ENCODE measurements at regions not wholly inside any gene's neighbourhood (a gene's known extent, or its start where the extent isn't known, plus 50 kb on each side); places are given as distances from the start of the nearest gene placed in this dataset.
"Not testable (repeated sequence)": the region's sequence is repeated elsewhere in the genome, so short reads cannot be mapped to it uniquely, and the experiment has no call there.

- Histone ChIP-seq H3K4me3 (ENCODE audit: low read depth in 1 of 2, low read length in 2 of 2) (no peak overlapping the region), H3K27ac (ENCODE audit: low read length) (no peak overlapping the region), H3K36me3 (ENCODE audit: control insufficient read depth in 1 of 2, insufficient read depth in 2 of 2, low read length in 2 of 2) (no peaks in the 10 kb centered on the region), H3K9me3 (ENCODE audit: control insufficient read depth in 1 of 2, low read length in 2 of 2) (no peaks in the 10 kb centered on the region), H3K4me1 (ENCODE audit: control insufficient read depth in 1 of 2, insufficient read depth in 2 of 2, low read length in 2 of 2) (no peaks in the 10 kb centered on the region), H3K27me3 (ENCODE audit: low read depth, low read length) (no peaks in the 10 kb centered on the region)
These were observed 374.2 kb downstream of the SUCLG1 start for GRCh38 chr2:84084856-84085255.

- Histone ChIP-seq H3K9me3 (ENCODE audit: control insufficient read depth in 1 of 2, low read length in 2 of 2) (no peaks in the 10 kb centered on the region), H3K4me1 (ENCODE audit: control insufficient read depth in 1 of 2, insufficient read depth in 2 of 2, low read length in 2 of 2) (no peaks in the 10 kb centered on the region), H3K27me3 (ENCODE audit: low read depth, low read length) (no peaks in the 10 kb centered on the region), H3K27ac (ENCODE audit: low read length) (no peak overlapping the region), H3K36me3 (ENCODE audit: control insufficient read depth in 1 of 2, insufficient read depth in 2 of 2, low read length in 2 of 2) (no peaks in the 10 kb centered on the region), H3K4me3 (ENCODE audit: low read depth in 1 of 2, low read length in 2 of 2) (no peak overlapping the region)
These were observed 375.1 kb downstream of the SUCLG1 start for GRCh38 chr2:84083984-84084383.

GRCh38 chr2:84078471-84078870 lies 380.6 kb downstream of the SUCLG1 start:
- no peaks in the 10 kb centered on the region for H3K27me3 ChIP-seq (ENCODE audit: low read depth, low read length)
- no peak overlapping the region for H3K27ac ChIP-seq (ENCODE audit: low read length)
- no peak overlapping the region for H3K4me3 ChIP-seq (ENCODE audit: low read depth in 1 of 2, low read length in 2 of 2)
- H3K36me3 ChIP-seq (ENCODE audit: control insufficient read depth in 1 of 2, insufficient read depth in 2 of 2, low read length in 2 of 2), result no peaks in the 10 kb centered on the region
- H3K4me1 ChIP-seq (ENCODE audit: control insufficient read depth in 1 of 2, insufficient read depth in 2 of 2, low read length in 2 of 2), result no peaks in the 10 kb centered on the region
- H3K9me3 ChIP-seq (ENCODE audit: control insufficient read depth in 1 of 2, low read length in 2 of 2), result no peaks in the 10 kb centered on the region

DNA sequence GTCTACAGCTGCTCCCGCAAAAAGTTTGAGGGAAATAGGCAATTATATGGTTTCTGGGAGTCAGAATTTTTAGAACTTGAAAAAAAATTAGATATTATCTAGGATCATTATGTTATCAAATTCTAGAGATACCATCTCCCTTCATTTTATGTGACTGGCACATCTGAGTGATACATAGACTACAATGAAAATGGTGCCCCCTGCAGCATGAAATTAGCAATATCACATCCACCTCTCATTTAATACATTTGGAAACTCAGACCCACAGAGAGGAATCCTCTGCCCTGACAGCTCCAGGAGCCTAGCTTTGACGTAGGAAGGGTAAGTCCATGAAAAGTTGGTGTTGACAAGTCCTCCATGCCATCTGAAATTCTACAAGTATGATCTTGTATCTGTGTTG lies 381.6 kb downstream of the SUCLG1 start:
- Histone ChIP-seq H3K36me3 (ENCODE audit: control insufficient read depth in 1 of 2, insufficient read depth in 2 of 2, low read length in 2 of 2) (no peaks in the 10 kb centered on the region), H3K27ac (ENCODE audit: low read length) (no peak overlapping the region)

DNA sequence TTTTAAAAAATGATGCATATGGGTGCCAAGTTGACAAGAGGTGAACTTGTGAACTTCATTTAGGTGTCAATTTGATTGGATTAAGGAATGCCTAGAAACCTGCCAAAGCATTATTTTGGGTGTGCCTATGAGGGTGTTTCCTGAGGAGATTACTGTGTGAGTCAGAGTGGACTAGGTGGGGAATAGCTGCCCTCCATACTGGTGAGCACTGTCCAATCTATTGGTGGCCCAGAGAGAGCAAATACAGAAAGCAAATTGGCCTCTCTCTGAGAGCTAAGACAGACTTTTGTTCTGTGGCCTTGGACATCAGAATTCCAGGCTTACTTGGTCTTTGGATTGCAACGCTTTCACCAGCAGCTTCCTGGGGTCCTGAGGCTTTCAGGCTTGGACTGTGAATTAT lies 388.0 kb downstream of the SUCLG1 start:
- Histone ChIP-seq H3K27ac (ENCODE audit: low read length) (no peak overlapping the region), H3K4me1 (ENCODE audit: control insufficient read depth in 1 of 2, insufficient read depth in 2 of 2, low read length in 2 of 2) (no peaks in the 10 kb centered on the region), H3K9me3 (ENCODE audit: control insufficient read depth in 1 of 2, low read length in 2 of 2) (no peaks in the 10 kb centered on the region), H3K36me3 (ENCODE audit: control insufficient read depth in 1 of 2, insufficient read depth in 2 of 2, low read length in 2 of 2) (no peaks in the 10 kb centered on the region), H3K4me3 (ENCODE audit: low read depth in 1 of 2, low read length in 2 of 2) (no peak overlapping the region), H3K27me3 (ENCODE audit: low read depth, low read length) (no peaks in the 10 kb centered on the region)

More for the DNA sequence above, 381.6 kb downstream of the SUCLG1 start:
- Histone ChIP-seq H3K4me1 (ENCODE audit: control insufficient read depth in 1 of 2, insufficient read depth in 2 of 2, low read length in 2 of 2) (no peaks in the 10 kb centered on the region), H3K4me3 (ENCODE audit: low read depth in 1 of 2, low read length in 2 of 2) (no peak overlapping the region), H3K9me3 (ENCODE audit: control insufficient read depth in 1 of 2, low read length in 2 of 2) (no peaks in the 10 kb centered on the region), H3K27me3 (ENCODE audit: low read depth, low read length) (no peaks in the 10 kb centered on the region)

GRCh38 chr2:84065857-84066256 lies 393.2 kb downstream of the SUCLG1 start:
- Histone ChIP-seq H3K27ac (ENCODE audit: low read length) (no peak overlapping the region), H3K9me3 (ENCODE audit: control insufficient read depth in 1 of 2, low read length in 2 of 2) (no peaks in the 10 kb centered on the region), H3K36me3 (ENCODE audit: control insufficient read depth in 1 of 2, insufficient read depth in 2 of 2, low read length in 2 of 2) (no peaks in the 10 kb centered on the region), H3K27me3 (ENCODE audit: low read depth, low read length) (no peaks in the 10 kb centered on the region), H3K4me3 (ENCODE audit: low read depth in 1 of 2, low read length in 2 of 2) (no peak overlapping the region), H3K4me1 (ENCODE audit: control insufficient read depth in 1 of 2, insufficient read depth in 2 of 2, low read length in 2 of 2) (no peaks in the 10 kb centered on the region)

- Histone ChIP-seq H3K27me3 (ENCODE audit: low read depth, low read length) (no peaks in the 10 kb centered on the region), H3K27ac (ENCODE audit: low read length) (no peak overlapping the region)
These were observed 401.0 kb downstream of the SUCLG1 start for GRCh38 chr2:84057917-84058560.

GRCh38 chr2:84055816-84056215 lies 403.3 kb downstream of the SUCLG1 start:
- Histone ChIP-seq H3K36me3 (ENCODE audit: control insufficient read depth in 1 of 2, insufficient read depth in 2 of 2, low read length in 2 of 2) (no peaks in the 10 kb centered on the region), H3K27ac (ENCODE audit: low read length) (no peak overlapping the region), H3K4me1 (ENCODE audit: control insufficient read depth in 1 of 2, insufficient read depth in 2 of 2, low read length in 2 of 2) (no peaks in the 10 kb centered on the region), H3K9me3 (ENCODE audit: control insufficient read depth in 1 of 2, low read length in 2 of 2) (no peaks in the 10 kb centered on the region), H3K27me3 (ENCODE audit: low read depth, low read length) (no peaks in the 10 kb centered on the region), H3K4me3 (ENCODE audit: low read depth in 1 of 2, low read length in 2 of 2) (no peak overlapping the region)

More at GRCh38 chr2:84057917-84058560, 401.0 kb downstream of the SUCLG1 start:
- no peaks in the 10 kb centered on the region for H3K9me3 ChIP-seq (ENCODE audit: control insufficient read depth in 1 of 2, low read length in 2 of 2)
- H3K4me1 ChIP-seq (ENCODE audit: control insufficient read depth in 1 of 2, insufficient read depth in 2 of 2, low read length in 2 of 2), result no peaks in the 10 kb centered on the region
- no peak overlapping the region for H3K4me3 ChIP-seq (ENCODE audit: low read depth in 1 of 2, low read length in 2 of 2)
- H3K36me3 ChIP-seq (ENCODE audit: control insufficient read depth in 1 of 2, insufficient read depth in 2 of 2, low read length in 2 of 2), result no peaks in the 10 kb centered on the region

- H3K36me3 ChIP-seq (ENCODE audit: control insufficient read depth in 1 of 2, insufficient read depth in 2 of 2, low read length in 2 of 2); H3K9me3 ChIP-seq (ENCODE audit: control insufficient read depth in 1 of 2, low read length in 2 of 2); H3K4me3 ChIP-seq (ENCODE audit: low read depth in 1 of 2, low read length in 2 of 2); H3K4me1 ChIP-seq (ENCODE audit: control insufficient read depth in 1 of 2, insufficient read depth in 2 of 2, low read length in 2 of 2); H3K27me3 ChIP-seq (ENCODE audit: low read depth, low read length); H3K27ac ChIP-seq (ENCODE audit: low read length): not testable (repeated sequence)
These were observed 404.5 kb downstream of the SUCLG1 start for GRCh38 chr2:84054577-84054976.

- Histone ChIP-seq H3K4me3 (ENCODE audit: low read depth in 1 of 2, low read length in 2 of 2) (no peak overlapping the region), H3K4me1 (ENCODE audit: control insufficient read depth in 1 of 2, insufficient read depth in 2 of 2, low read length in 2 of 2) (no peaks in the 10 kb centered on the region), H3K9me3 (ENCODE audit: control insufficient read depth in 1 of 2, low read length in 2 of 2) (no peaks in the 10 kb centered on the region), H3K27ac (ENCODE audit: low read length) (no peak overlapping the region), H3K36me3 (ENCODE audit: control insufficient read depth in 1 of 2, insufficient read depth in 2 of 2, low read length in 2 of 2) (no peaks in the 10 kb centered on the region), H3K27me3 (ENCODE audit: low read depth, low read length) (no peaks in the 10 kb centered on the region)
These were observed 406.2 kb downstream of the SUCLG1 start for GRCh38 chr2:84052913-84053312.

DNA sequence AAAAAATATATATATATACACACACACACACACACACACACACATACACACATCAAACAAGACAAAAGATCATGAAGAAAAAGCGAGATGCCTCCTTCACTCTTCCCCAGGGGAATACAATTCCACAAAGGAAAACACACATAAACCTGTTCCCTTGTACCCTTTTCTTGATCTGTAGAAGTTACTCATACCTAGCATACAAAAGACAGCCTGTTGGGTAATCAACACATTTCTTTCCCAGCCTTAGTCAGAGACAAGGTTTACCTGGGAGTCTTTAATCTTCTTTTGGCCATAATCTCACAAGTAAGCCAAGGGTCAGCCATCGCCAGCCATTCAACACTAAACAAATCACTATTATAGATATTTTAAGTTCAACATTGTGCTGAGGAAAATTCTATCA lies 407.0 kb downstream of the SUCLG1 start:
- Histone ChIP-seq H3K4me1 (ENCODE audit: control insufficient read depth in 1 of 2, insufficient read depth in 2 of 2, low read length in 2 of 2) (no peaks in the 10 kb centered on the region), H3K36me3 (ENCODE audit: control insufficient read depth in 1 of 2, insufficient read depth in 2 of 2, low read length in 2 of 2) (no peaks in the 10 kb centered on the region), H3K27me3 (ENCODE audit: low read depth, low read length) (no peaks in the 10 kb centered on the region), H3K27ac (ENCODE audit: low read length) (no peak overlapping the region), H3K9me3 (ENCODE audit: control insufficient read depth in 1 of 2, low read length in 2 of 2) (no peaks in the 10 kb centered on the region), H3K4me3 (ENCODE audit: low read depth in 1 of 2, low read length in 2 of 2) (no peak overlapping the region)

DNA sequence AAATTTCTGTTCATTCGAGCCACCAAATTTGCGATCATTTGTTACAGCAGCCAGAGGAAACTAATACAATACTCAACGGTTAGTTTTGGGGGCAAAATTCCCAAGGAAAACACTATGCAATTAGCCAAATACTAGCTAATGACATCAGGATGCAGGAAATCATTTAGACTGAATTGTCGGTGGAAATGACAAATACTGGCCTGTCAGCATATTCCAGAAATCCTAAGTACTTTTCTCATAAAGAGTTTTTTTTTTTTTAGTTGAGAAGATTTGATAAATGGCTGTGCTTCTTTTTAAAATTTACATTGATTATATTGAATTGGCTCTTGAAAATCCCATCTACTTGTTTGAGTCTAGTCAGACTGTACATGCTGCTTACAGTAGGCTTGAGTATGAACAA lies 410.1 kb downstream of the SUCLG1 start:
- H3K4me1 ChIP-seq (ENCODE audit: control insufficient read depth in 1 of 2, insufficient read depth in 2 of 2, low read length in 2 of 2), result no peaks in the 10 kb centered on the region
- H3K9me3 ChIP-seq (ENCODE audit: control insufficient read depth in 1 of 2, low read length in 2 of 2), result no peaks in the 10 kb centered on the region
- no peaks in the 10 kb centered on the region for H3K27me3 ChIP-seq (ENCODE audit: low read depth, low read length)
- no peak overlapping the region for H3K4me3 ChIP-seq (ENCODE audit: low read depth in 1 of 2, low read length in 2 of 2)
- no peaks in the 10 kb centered on the region for H3K36me3 ChIP-seq (ENCODE audit: control insufficient read depth in 1 of 2, insufficient read depth in 2 of 2, low read length in 2 of 2)
- no peak overlapping the region for H3K27ac ChIP-seq (ENCODE audit: low read length)

Data from muscle layer of duodenum (tissue), 2 donors.